NOMO-1 treated with DMSO at 0.1 percent for 48 hours (cell line): ENCODE measurements at regions not wholly inside any gene's neighbourhood (a gene's known extent, or its start where the extent isn't known, plus 50 kb on each side); places are given as distances from the start of the nearest gene placed in this dataset.
A peak's percentile ranks its signal among the peaks of the same experiment; 100 is the strongest.
"Not testable (repeated sequence)": the region's sequence is repeated elsewhere in the genome, so short reads cannot be mapped to it uniquely, and the experiment has no call there.

Experiments
- DNase-seq: peaks from one replicate; lab custom pipeline; 2025; ENCODE audit not compliant: unreplicated experiment; lab: John Stamatoyannopoulos, UW

DNA sequence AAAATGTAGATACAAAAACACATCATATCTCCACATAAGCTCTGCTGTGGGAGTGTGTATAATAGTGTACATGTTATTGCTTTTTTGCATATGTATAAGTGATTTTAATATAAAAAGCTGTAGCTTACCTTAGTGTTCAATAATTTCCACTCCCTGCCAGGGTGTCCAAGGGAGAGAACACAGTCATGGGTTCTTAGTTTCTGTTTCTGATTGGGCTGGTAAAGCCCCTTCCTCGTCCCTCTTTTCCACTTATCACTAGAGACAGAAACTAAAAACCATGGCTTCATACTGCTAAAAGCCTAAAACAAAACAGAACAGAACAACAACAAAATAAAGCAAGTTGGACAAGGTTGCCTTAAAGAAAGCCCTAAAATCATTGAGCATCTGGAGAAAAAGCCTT lies 74.4 kb upstream of the S1PR3 start:
- no peak for DNase-seq

DNA sequence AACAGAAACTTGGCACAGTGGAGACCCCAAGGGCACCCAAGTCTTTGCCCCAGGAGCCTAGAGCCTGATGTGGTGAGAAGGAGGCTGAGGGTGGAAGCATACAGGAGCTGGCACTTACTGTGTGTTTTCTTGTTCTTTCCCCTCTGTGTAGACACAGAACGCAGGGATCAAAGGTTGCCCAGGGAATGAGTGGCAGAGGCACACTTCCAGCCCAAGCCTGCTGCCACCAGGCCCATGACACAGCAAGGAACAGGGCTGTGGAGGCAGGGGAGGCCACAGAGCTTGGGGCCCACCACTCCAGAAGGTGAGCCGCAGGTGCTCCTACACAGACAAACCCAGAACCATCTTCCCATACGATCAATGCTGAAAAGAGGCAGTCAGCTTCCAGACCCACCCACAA lies 73.9 kb upstream of the S1PR3 start:
- no peak for DNase-seq

DNA sequence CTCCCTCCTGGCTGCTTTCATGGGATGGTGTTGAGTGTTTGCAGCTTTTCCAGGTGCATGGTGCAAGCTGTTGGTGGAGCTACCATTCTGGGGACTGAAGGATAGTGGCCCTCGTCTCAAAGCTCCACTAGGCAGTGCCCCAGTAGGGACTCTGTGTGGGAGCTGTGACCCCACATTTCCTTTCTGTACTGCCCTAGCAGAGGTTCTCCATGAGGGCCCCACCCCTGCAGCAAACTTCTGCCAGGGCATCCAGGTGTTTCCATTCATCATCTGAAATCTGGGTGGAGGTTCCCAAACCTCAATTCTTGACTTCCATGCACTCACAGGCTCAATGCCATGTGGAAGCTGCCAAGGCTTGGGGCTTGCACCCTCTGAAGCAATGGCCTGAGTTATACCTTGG lies 72.7 kb upstream of the S1PR3 start:
- DNase-seq = not testable (repeated sequence)

DNA sequence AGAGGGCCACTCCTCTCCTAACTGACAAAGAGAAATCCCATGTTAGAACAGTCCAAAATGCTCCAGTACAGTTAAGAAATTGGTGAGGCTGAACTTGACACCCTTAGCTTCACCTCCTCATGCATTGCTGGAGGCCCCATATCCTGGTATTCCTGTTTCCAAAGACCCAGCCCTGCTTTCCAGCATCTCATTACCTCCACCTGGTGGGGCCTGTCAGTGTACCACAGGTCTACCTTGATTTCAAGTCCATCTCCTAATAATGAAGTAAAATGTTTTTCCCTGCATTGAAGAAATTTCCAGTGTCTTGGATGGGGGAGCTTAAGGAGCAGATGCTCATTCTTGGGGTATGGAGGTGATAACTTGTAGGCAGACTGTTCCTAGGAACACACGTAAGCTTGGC lies 70.6 kb upstream of the S1PR3 start:
- DNase-seq = no peak

DNA sequence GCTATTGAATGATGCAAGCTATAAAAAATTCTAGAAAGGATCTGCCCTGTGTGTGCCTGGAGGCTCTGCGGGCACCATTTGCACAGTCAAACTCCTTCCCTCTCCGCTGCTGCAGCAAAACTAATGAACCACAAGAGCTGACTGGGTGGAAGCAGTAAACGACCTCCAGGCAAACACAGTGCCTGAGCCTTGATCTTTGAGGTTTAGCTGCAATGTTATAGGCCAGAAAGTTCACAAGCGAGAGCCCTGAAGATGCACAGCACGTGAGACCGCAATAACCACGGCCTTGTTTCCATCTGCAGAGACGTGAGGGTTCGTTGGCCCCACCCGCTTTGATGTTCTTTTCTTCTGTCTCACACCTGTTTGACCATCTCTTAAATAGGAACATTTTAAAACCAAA lies 69.2 kb upstream of the S1PR3 start:
- DNase-seq = peak; percentile 53

DNA sequence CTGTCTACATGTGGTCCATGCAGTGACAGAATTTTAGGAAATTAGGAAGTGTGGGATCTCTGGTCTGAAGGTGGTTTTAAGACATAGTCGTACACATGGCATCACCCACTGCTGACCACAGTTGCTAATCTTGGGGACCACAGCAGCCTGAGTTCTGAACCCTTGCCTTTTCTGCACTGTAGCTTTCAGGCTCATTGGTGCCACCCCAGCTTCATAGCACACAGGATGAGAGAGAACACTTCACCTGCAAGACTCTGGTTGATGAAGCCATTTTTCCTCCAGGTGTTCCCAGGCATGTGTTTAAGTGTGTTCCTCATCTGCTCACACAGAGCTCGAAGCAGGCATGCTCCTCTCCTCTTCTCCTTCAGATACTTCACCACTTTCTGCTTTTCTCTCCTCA lies 68.2 kb upstream of the S1PR3 start:
- no peak for DNase-seq

DNA sequence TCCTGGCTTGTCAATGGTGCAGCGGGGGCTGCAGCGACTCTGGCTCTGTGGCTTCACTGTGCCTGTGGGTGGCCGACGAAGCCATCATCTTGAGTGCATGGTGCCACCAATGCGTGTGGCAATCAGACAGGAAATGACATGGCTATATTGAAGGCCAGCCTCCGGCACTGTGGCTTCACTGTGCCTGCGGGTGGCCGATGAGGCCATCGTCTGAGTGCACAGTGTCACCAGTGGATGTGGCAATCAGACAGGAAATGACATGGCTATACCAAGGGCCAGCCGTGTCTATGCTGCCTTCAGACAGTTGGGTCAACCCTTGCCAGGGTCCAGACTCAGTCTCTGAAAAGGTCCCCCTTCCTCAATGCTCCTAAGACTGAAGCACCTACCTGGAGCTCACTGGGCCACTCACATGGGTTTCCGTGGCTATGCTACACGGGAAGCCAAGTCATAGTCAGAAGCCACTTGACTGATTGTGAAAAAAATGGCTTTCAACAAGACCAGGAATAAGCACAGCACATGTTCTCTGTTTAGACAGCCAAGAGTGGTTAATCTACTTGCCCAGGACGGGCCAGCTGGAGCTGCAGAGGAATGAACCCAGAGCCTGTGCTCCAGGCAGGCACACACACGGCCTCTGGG lies 67.5 kb upstream of the S1PR3 start:
- peak; percentile 85 for DNase-seq

DNA sequence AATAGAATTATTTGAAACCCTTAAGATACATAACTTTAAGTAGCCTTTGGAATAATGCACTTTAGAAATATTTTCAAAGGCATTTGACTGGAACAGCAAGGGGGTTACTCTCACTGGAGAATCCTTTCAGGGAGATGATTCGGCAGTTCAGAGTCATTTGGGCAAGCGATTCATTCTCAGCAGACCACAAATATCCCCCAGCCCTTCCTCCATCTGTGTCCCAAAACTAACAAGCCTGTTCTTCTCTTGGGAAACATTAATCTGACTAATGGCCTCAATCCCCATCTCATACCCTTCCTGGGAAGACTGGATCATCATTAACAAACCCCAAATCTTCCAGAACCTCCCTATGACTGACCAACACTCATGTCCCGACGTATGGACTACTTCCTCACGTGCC lies 65.8 kb upstream of the S1PR3 start:
- DNase-seq = no peak

DNA sequence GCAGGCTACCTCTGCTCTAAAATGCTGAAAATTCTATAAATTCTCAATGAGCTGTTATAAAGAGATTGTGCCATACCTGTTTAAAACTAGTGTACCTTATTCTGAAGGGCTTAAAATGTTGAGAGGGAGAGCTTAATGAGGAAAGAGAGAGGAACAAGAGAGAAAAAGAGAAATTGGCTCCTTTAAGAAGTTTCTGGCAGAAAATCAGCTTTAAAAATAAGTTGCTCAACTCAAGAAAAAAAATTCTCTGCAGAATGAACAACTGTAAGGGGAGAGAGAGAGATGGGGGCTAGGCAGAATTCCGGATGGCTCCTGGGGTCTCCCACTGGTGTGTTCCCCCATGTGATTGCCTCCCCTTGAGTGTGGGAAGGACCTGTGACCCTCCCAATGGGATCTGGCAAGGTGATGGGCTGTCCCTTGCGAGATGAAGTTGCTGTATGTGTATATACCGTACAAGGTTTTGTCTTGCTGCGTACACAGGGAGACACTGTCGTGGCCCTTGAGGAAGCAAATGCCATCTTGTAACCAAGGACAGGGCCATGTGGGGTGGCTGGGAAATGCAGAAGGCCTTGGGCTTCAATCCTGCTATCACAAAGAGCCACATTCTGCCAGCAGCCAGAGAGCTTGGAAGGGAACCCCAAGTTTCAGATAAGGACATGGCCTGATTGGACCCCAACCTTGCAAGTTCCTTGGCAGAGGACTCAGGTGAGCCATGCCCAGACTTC lies 64.3 kb upstream of the S1PR3 start:
- peak; percentile 29 for DNase-seq

DNA sequence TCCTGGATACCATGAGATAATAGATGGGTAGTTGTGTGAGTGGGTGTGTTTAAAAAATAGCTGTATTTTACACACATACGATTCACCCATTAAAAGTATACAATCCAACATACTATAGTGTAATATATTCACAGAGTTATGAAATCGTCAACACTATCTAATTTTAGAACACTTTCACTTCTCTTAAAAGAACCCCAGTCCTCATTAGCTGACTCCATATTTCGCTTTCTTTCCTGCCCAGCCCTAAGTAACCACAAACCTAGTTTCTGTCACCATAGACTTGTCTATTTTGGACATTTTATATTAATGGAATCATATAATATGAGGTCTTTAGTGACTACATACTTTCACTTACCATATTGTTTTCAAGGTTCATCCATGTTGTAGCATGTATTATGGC lies 63.8 kb upstream of the S1PR3 start:
- peak; percentile 88 for DNase-seq

DNA sequence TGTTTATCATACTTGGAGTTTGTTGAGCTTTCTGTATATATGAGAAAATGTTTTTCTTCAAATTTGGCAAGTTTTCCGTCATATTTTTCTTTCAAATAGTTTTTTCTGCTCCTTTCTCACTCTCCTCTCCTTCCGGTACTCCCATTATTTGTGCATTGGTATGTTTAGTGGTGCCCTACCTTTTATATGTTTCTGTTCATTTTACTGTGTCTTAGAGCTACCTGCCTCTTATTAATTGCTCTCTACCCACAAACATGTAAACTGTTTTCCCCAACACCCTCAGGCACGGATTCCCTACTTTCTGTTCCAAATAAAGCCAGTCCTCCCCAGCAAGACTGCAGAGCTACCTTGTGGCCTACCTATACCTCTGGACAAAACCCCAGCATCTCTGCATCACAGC lies 60.6 kb upstream of the S1PR3 start:
- no peak for DNase-seq

DNA sequence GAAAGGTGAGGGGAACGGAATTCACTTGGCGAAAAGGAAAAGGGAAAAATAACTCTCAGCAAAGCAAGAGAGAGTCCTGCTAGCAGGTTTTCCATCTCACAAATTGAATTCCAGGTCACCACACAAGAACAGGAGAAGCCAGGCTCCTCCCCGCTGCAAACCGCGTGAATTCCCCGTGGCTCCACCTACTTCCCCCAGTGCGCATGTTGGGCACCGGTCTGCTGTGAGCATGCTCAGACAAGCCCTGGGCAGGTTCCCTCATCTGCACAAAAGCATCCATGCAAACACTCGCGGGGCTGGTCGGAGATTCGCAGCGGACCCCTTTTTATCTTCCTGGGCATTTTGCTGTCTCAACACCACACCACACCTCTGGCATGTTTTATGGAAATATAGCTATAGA lies 58.5 kb upstream of the S1PR3 start:
- DNase-seq = no peak

DNA sequence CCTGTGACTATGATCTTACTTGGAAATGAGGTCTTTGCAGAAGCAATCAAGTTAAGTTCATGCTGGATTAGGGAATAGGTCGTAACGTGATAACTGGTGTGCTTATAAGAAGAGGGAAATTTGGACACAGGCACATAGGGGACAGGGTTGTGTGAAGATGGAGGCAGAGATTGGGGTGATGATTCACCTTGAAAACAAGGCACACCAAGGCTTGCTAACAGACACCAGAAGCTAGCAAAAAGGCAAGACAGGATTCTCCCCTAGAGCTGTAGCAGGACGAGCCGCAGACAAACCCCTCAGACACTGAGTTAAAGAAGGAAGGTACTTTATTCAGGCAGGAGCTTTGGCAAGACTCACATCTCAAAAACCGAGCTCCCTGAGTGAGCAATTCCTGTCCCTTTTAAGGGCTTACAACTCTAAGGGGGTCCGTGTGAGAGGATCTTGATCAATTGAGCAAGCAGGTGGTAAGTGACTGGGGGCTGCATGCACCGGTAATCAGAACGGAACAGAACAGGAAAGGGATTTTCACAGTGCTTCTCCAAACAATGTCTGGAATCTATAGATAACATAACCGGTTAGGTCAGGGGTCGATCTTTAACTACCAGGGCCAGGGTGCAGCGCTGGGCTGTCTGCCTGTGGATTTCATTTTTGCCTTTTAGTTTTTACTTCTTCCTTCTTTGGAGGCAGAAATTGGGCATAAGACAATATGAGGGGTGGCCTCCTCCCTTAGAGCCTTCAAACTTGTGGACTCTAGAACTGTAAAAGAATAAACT lies 57.5 kb upstream of the S1PR3 start:
- no peak for DNase-seq

DNA sequence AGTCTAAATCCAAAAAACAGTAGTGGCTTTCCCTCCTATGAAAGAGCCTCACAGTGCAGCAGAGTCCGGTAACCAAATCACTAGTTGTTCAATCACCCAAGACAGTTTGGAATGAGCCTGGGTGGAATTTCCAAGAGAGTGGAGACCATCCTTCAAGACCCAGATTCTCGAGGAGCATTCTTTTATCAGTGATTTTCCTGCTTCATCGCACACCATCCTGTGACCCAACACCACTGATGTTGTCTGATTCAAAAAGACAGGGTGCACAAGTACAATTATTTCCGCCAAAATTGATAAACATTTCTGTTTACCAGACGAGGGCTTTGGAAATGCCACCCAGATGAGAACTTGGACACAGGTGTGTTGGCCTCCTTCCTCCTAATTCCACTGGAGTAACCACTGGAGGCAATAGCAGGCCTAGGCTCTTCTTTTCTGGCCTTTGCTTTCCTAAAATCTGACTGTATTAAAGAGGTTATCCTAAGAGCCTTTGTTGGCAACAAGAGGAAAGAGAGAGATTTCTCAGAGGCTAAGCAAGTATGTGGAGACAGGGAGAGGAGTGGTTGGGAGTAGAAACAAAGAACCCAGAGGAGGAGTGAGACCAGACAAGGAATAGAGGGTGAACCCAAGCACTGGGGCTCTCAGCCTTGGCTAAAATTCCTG lies 56.3 kb upstream of the S1PR3 start:
- DNase-seq = no peak

DNA sequence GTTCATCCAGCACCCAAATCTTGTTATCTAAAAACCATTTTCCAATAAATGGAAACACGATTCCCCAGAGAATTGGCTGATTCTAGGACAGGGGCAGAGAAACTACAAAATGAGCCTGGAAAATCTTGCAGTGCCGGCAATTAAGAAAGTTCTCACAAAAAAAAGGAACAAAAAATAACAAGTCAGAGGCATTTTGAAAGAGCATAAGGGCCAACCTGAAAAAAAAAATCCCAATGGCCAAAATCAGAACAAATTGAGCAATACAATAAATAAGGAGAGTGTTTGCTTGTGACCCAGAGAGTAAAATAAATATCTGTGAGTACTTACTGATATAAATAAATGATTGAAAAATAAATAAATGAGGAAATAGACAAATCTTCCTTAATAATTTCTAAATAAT lies 55.1 kb upstream of the S1PR3 start:
- DNase-seq = peak; percentile 29

DNA sequence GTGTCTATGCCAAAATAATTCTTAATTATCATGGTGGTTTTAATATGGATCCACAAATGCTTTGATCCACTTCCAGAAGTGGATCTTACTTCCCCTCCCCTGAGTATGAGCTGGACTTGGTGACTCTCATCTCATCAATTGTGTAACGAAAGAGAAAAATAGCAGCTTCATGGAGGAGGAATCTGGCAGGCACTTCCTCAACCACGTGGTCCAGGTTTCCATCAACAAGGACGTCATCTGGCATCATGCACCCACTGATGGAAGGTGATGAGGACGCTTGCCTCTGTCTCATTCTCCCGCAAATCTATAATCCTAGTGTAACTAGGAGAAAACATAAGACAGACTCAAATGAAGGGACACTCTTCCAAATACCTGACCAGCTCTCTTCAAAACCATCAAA lies 54.6 kb upstream of the S1PR3 start:
- no peak for DNase-seq

DNA sequence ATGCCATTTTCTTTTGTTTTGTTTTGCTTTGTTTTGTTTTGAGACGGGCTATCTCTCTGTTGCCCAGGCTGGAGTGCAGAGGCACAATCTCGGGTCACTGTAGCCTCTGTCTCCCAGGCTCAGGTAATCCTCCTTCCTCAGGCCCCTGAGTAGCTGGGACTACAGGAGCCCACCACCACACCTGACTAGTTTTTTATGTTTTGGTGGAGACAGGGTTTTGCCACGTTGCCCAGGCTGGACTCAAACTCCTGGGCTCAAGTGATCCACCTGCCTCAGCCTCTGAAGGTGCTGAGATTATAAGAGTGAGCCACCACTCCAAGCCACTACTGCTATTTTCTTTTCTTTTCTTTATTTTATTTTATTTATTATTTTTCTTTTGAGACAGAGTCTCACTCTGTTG lies 54.0 kb upstream of the S1PR3 start:
- DNase-seq = no peak

DNA sequence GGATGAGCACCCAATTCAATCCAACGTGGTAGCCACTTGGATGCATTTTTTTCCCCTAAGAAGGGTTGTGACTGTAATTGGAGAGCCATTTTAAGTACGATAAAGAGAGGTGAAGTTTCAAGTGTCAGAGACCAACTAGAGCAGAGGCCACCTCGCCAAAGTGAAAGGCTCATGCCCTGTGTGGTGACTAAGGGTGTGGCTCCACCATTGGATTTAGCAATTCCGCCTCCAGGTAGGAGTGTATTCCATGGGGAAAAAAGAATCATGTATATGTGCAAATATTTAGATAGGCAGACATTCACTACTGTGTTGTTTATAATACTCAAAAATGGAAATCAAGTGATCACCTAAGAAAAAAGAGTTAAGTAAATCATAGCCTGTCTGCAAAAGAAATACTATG lies 53.1 kb upstream of the S1PR3 start:
- DNase-seq = no peak
